ENCODE measurements at regions not wholly inside any gene's neighbourhood (a gene's known extent, or its start where the extent isn't known, plus 50 kb on each side); places are given as distances from the start of the nearest gene placed in this dataset.

GRCh38 chr4:173862754-173863153 lies 332.7 kb upstream of the HAND2 start:
- no peaks in the 10 kb centered on the region for H3K27me3 ChIP-seq (ENCODE audit: insufficient read depth, low read length)
- no peak overlapping the region for H2AFZ ChIP-seq (ENCODE audit: low read depth, low read length)
- H3K4me3 ChIP-seq (ENCODE audit: low read length): no peak overlapping the region
- peaks cover 2% of the 10 kb centered on the region for H3K4me1 ChIP-seq (ENCODE audit: insufficient read depth, low read length)
- H3K9me3 ChIP-seq (ENCODE audit: low read length): no peaks in the 10 kb centered on the region
- no peaks in the 10 kb centered on the region for H3K36me3 ChIP-seq (ENCODE audit: insufficient read depth, low read length)

GRCh38 chr4:173860094-173860493 lies 330.1 kb upstream of the HAND2 start:
- Histone ChIP-seq H3K9me3 (ENCODE audit: low read length) (no peaks in the 10 kb centered on the region), H3K36me3 (ENCODE audit: insufficient read depth, low read length) (no peaks in the 10 kb centered on the region)

GRCh38 chr4:173859091-173859713 lies 329.2 kb upstream of the HAND2 start:
- H3K9me3 ChIP-seq (ENCODE audit: low read length): no peaks in the 10 kb centered on the region
- H3K27me3 ChIP-seq (ENCODE audit: insufficient read depth, low read length): no peaks in the 10 kb centered on the region
- H3K4me3 ChIP-seq (ENCODE audit: low read length): no peak overlapping the region
- H2AFZ ChIP-seq (ENCODE audit: low read depth, low read length): no peak overlapping the region
- H3K36me3 ChIP-seq (ENCODE audit: insufficient read depth, low read length): no peaks in the 10 kb centered on the region
- H3K4me1 ChIP-seq (ENCODE audit: insufficient read depth, low read length): peaks cover 2% of the 10 kb centered on the region

More at GRCh38 chr4:173860094-173860493, 330.1 kb upstream of the HAND2 start:
- Histone ChIP-seq H3K4me1 (ENCODE audit: insufficient read depth, low read length) (peaks cover 2% of the 10 kb centered on the region), H3K4me3 (ENCODE audit: low read length) (no peak overlapping the region), H3K27me3 (ENCODE audit: insufficient read depth, low read length) (no peaks in the 10 kb centered on the region), H2AFZ (ENCODE audit: low read depth, low read length) (no peak overlapping the region)

- Histone ChIP-seq H3K4me3 (ENCODE audit: low read length) (no peak overlapping the region), H3K27me3 (ENCODE audit: insufficient read depth, low read length) (no peaks in the 10 kb centered on the region), H3K36me3 (ENCODE audit: insufficient read depth, low read length) (no peaks in the 10 kb centered on the region), H3K4me1 (ENCODE audit: insufficient read depth, low read length) (peaks cover 2% of the 10 kb centered on the region), H2AFZ (ENCODE audit: low read depth, low read length) (no peak overlapping the region), H3K9me3 (ENCODE audit: low read length) (no peaks in the 10 kb centered on the region)
Observed at GRCh38 chr4:173858471-173858870, 328.4 kb upstream of the HAND2 start.

GRCh38 chr4:173857828-173858227 lies 327.8 kb upstream of the HAND2 start:
- H3K4me1 ChIP-seq (ENCODE audit: insufficient read depth, low read length): peaks cover 2% of the 10 kb centered on the region
- H3K27me3 ChIP-seq (ENCODE audit: insufficient read depth, low read length): no peaks in the 10 kb centered on the region
- no peak overlapping the region for H3K4me3 ChIP-seq (ENCODE audit: low read length)
- no peaks in the 10 kb centered on the region for H3K9me3 ChIP-seq (ENCODE audit: low read length)
- no peaks in the 10 kb centered on the region for H3K36me3 ChIP-seq (ENCODE audit: insufficient read depth, low read length)
- H2AFZ ChIP-seq (ENCODE audit: low read depth, low read length): no peak overlapping the region

- H3K9me3 ChIP-seq (ENCODE audit: low read length): no peaks in the 10 kb centered on the region
- H3K36me3 ChIP-seq (ENCODE audit: insufficient read depth, low read length): no peaks in the 10 kb centered on the region
- H3K4me3 ChIP-seq (ENCODE audit: low read length): no peak overlapping the region
- H3K27me3 ChIP-seq (ENCODE audit: insufficient read depth, low read length): no peaks in the 10 kb centered on the region
- H2AFZ ChIP-seq (ENCODE audit: low read depth, low read length): no peak overlapping the region
- H3K4me1 ChIP-seq (ENCODE audit: insufficient read depth, low read length): peaks cover 2% of the 10 kb centered on the region
Observed at GRCh38 chr4:173855015-173855414, 325.0 kb upstream of the HAND2 start.

- Histone ChIP-seq H3K27me3 (ENCODE audit: insufficient read depth, low read length) (no peaks in the 10 kb centered on the region), H3K9me3 (ENCODE audit: low read length) (no peaks in the 10 kb centered on the region), H3K4me1 (ENCODE audit: insufficient read depth, low read length) (no peaks in the 10 kb centered on the region), H2AFZ (ENCODE audit: low read depth, low read length) (no peak overlapping the region), H3K36me3 (ENCODE audit: insufficient read depth, low read length) (no peaks in the 10 kb centered on the region), H3K4me3 (ENCODE audit: low read length) (no peak overlapping the region)
Observed at GRCh38 chr4:173852775-173853174, 322.7 kb upstream of the HAND2 start.

GRCh38 chr4:173845580-173845979 lies 315.6 kb upstream of the HAND2 start:
- no peaks in the 10 kb centered on the region for H3K4me1 ChIP-seq (ENCODE audit: insufficient read depth, low read length)
- H3K9me3 ChIP-seq (ENCODE audit: low read length): no peaks in the 10 kb centered on the region
- no peaks in the 10 kb centered on the region for H3K36me3 ChIP-seq (ENCODE audit: insufficient read depth, low read length)
- H3K4me3 ChIP-seq (ENCODE audit: low read length): no peak overlapping the region
- no peaks in the 10 kb centered on the region for H3K27me3 ChIP-seq (ENCODE audit: insufficient read depth, low read length)
- no peak overlapping the region for H2AFZ ChIP-seq (ENCODE audit: low read depth, low read length)

GRCh38 chr4:173839865-173840264 lies 309.8 kb upstream of the HAND2 start:
- Histone ChIP-seq H3K27me3 (ENCODE audit: insufficient read depth, low read length) (no peaks in the 10 kb centered on the region), H3K9me3 (ENCODE audit: low read length) (no peaks in the 10 kb centered on the region), H3K4me1 (ENCODE audit: insufficient read depth, low read length) (peaks cover 10% of the 10 kb centered on the region), H2AFZ (ENCODE audit: low read depth, low read length) (no peak overlapping the region), H3K36me3 (ENCODE audit: insufficient read depth, low read length) (no peaks in the 10 kb centered on the region), H3K4me3 (ENCODE audit: low read length) (no peak overlapping the region)

- H3K36me3 ChIP-seq (ENCODE audit: insufficient read depth, low read length): no peaks in the 10 kb centered on the region
- H3K9me3 ChIP-seq (ENCODE audit: low read length): no peaks in the 10 kb centered on the region
- H3K4me1 ChIP-seq (ENCODE audit: insufficient read depth, low read length): peaks cover 10% of the 10 kb centered on the region
- no peak overlapping the region for H3K4me3 ChIP-seq (ENCODE audit: low read length)
- H2AFZ ChIP-seq (ENCODE audit: low read depth, low read length): no peak overlapping the region
- no peaks in the 10 kb centered on the region for H3K27me3 ChIP-seq (ENCODE audit: insufficient read depth, low read length)
Observed at GRCh38 chr4:173837517-173837916, 307.5 kb upstream of the HAND2 start.

- peaks cover 10% of the 10 kb centered on the region for H3K4me1 ChIP-seq (ENCODE audit: insufficient read depth, low read length)
- no peak overlapping the region for H3K4me3 ChIP-seq (ENCODE audit: low read length)
- no peaks in the 10 kb centered on the region for H3K9me3 ChIP-seq (ENCODE audit: low read length)
- H2AFZ ChIP-seq (ENCODE audit: low read depth, low read length): no peak overlapping the region
- no peaks in the 10 kb centered on the region for H3K36me3 ChIP-seq (ENCODE audit: insufficient read depth, low read length)
- H3K27me3 ChIP-seq (ENCODE audit: insufficient read depth, low read length): no peaks in the 10 kb centered on the region
Observed at GRCh38 chr4:173835903-173836302, 305.9 kb upstream of the HAND2 start.

- no peak overlapping the region for H2AFZ ChIP-seq (ENCODE audit: low read depth, low read length)
- no peak overlapping the region for H3K4me3 ChIP-seq (ENCODE audit: low read length)
- no peaks in the 10 kb centered on the region for H3K27me3 ChIP-seq (ENCODE audit: insufficient read depth, low read length)
- no peaks in the 10 kb centered on the region for H3K36me3 ChIP-seq (ENCODE audit: insufficient read depth, low read length)
- H3K4me1 ChIP-seq (ENCODE audit: insufficient read depth, low read length): peaks cover 10% of the 10 kb centered on the region
- no peaks in the 10 kb centered on the region for H3K9me3 ChIP-seq (ENCODE audit: low read length)
Observed at GRCh38 chr4:173834151-173834550, 304.1 kb upstream of the HAND2 start.

GRCh38 chr4:173829565-173829964 lies 299.5 kb upstream of the HAND2 start:
- no peaks in the 10 kb centered on the region for H3K4me1 ChIP-seq (ENCODE audit: insufficient read depth, low read length)
- no peaks in the 10 kb centered on the region for H3K9me3 ChIP-seq (ENCODE audit: low read length)
- no peak overlapping the region for H3K4me3 ChIP-seq (ENCODE audit: low read length)
- no peaks in the 10 kb centered on the region for H3K36me3 ChIP-seq (ENCODE audit: insufficient read depth, low read length)
- H2AFZ ChIP-seq (ENCODE audit: low read depth, low read length): no peak overlapping the region
- H3K27me3 ChIP-seq (ENCODE audit: insufficient read depth, low read length): no peaks in the 10 kb centered on the region

GRCh38 chr4:173827707-173828106 lies 297.7 kb upstream of the HAND2 start:
- Histone ChIP-seq H3K9me3 (ENCODE audit: low read length) (no peaks in the 10 kb centered on the region), H3K4me3 (ENCODE audit: low read length) (no peak overlapping the region), H3K4me1 (ENCODE audit: insufficient read depth, low read length) (no peaks in the 10 kb centered on the region), H2AFZ (ENCODE audit: low read depth, low read length) (no peak overlapping the region), H3K27me3 (ENCODE audit: insufficient read depth, low read length) (no peaks in the 10 kb centered on the region), H3K36me3 (ENCODE audit: insufficient read depth, low read length) (no peaks in the 10 kb centered on the region)
